ENCODE measurements at regions not wholly inside any gene's neighbourhood (a gene's known extent, or its start where the extent isn't known, plus 50 kb on each side); places are given as distances from the start of the nearest gene placed in this dataset.

- DNase-seq (ENCODE audit: low read depth in 2 of 2): no peak
- H3K4me3 ChIP-seq (replicated peaks in 1 of 2; ENCODE audit: low read depth in 2 of 2, low read length in 2 of 2): no peak overlapping the region
- TF ChIP-seq CTCF (IDR thresholded peaks at IDR 0.05; ENCODE audit: low read depth, low read length): no peak
Observed at GRCh38 chr3:147471741-147472140, 62.6 kb downstream of the ZIC1 start.

GRCh38 chr3:147472846-147473245, 63.7 kb downstream of the ZIC1 start:
- DNase-seq (ENCODE audit: low read depth in 2 of 2): no peak
- H3K4me3 ChIP-seq (replicated peaks in 1 of 2; ENCODE audit: low read depth in 2 of 2, low read length in 2 of 2): no peak overlapping the region
- TF ChIP-seq CTCF (IDR thresholded peaks at IDR 0.05; ENCODE audit: low read depth, low read length): no peak

DNA sequence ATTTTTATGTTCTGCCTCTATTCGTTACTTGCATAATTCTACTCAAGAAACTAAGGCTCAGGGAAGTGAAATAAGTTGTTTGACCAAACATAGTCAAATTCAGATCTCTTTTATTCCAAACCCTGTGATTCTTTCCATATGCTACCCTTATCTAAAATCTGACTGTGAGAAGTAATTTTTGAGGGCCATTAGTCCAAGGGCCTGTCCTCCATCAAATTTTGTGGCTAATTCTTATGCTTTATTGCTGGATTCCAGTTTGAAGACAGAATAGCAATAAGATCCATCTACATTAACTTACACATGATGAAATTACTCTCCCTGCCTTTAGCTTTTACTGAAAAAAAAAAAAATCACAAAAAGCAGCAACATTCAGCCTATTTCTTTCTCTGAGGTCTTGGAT, 74.0 kb downstream of the ZIC1 start:
- DNase-seq (ENCODE audit: low read depth in 2 of 2): no peak
- no peak for TF ChIP-seq CTCF (IDR thresholded peaks at IDR 0.05; ENCODE audit: low read depth, low read length)
- no peak overlapping the region for H3K4me3 ChIP-seq (replicated peaks in 1 of 2; ENCODE audit: low read depth in 2 of 2, low read length in 2 of 2)

- DNase-seq (ENCODE audit: low read depth in 2 of 2): no peak
- no peak overlapping the region for H3K4me3 ChIP-seq (replicated peaks in 1 of 2; ENCODE audit: low read depth in 2 of 2, low read length in 2 of 2)
- no peak for TF ChIP-seq CTCF (IDR thresholded peaks at IDR 0.05; ENCODE audit: low read depth, low read length)
Observed at GRCh38 chr3:147483578-147483977, 74.4 kb downstream of the ZIC1 start.

DNA sequence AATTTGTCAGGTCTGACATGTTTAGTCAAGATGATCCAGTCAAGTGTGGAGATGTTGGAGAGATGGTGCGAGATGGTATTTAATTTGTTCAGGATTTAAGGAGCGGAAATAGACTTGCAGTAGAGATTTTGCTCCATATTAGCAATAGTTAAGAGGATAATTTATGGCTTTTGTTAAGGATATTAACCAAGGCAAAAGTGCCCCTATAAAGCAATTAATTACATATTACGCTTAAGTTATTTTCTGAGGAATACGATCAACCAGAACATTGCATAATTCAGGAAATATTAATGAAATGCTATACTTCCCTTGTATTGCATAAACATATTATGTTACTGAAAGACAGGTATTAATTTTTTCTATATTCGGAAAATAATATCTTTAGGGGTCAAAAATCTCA, 83.9 kb downstream of the ZIC1 start:
- no peak overlapping the region for H3K4me3 ChIP-seq (replicated peaks in 1 of 2; ENCODE audit: low read depth in 2 of 2, low read length in 2 of 2)
- TF ChIP-seq CTCF (IDR thresholded peaks at IDR 0.05; ENCODE audit: low read depth, low read length): no peak
- no peak for DNase-seq (ENCODE audit: low read depth in 2 of 2)

GRCh38 chr3:147493666-147494065, 84.5 kb downstream of the ZIC1 start:
- no peak for TF ChIP-seq CTCF (IDR thresholded peaks at IDR 0.05; ENCODE audit: low read depth, low read length)
- no peak overlapping the region for H3K4me3 ChIP-seq (replicated peaks in 1 of 2; ENCODE audit: low read depth in 2 of 2, low read length in 2 of 2)
- DNase-seq (ENCODE audit: low read depth in 2 of 2): no peak

DNA sequence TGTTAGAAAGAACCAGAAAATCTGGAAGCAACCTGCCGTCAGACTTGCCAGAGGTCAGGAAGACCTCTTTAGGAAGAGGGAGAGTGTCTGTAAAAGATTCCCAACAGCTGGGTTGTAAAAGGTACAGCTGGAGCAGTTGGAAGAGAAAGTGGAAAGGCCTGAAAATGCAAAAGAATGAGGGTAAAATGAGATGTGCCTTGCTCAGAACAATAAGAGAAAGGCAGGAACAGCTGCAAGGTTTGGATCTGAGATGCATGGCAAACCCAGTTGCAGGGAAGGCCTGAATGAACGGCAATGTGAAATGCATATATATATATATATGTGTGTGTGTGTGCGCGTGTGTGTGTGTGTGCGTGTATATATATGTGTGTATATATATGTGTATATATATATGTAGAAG, 88.1 kb downstream of the ZIC1 start:
- no peak for TF ChIP-seq CTCF (IDR thresholded peaks at IDR 0.05; ENCODE audit: low read depth, low read length)
- no peak overlapping the region for H3K4me3 ChIP-seq (replicated peaks in 1 of 2; ENCODE audit: low read depth in 2 of 2, low read length in 2 of 2)
- DNase-seq (ENCODE audit: low read depth in 2 of 2): no peak
